GM10266 (cell line): ENCODE measurements at regions not wholly inside any gene's neighbourhood (a gene's known extent, or its start where the extent isn't known, plus 50 kb on each side); places are given as distances from the start of the nearest gene placed in this dataset.
"Not testable (repeated sequence)": the region's sequence is repeated elsewhere in the genome, so short reads cannot be mapped to it uniquely, and the experiment has no call there.

Experiments used
- DNase-seq: peaks from one replicate; pipeline ENCODE4 v3.0.0; 2012; ENCODE audit errors: extremely low spot score
- CTCF ChIP-seq: IDR thresholded peaks from 2 replicates; pipeline ENCODE4 v1.5.1; 2012; ENCODE audit warnings: mild to moderate bottlenecking, low read depth; ENCODE audit not compliant: control insufficient read depth, insufficient read depth; ENCODE audit errors: missing control alignments

- DNase-seq, result no peak
- TF ChIP-seq CTCF, result no peak
Measured at GRCh38 chr12:89278169-89278568, 74.1 kb downstream of the DUSP6 start.

- TF ChIP-seq CTCF, result no peak
Measured at GRCh38 chr12:89276860-89277259, 75.4 kb downstream of the DUSP6 start.

GRCh38 chr12:89273525-89273924 lies 78.8 kb downstream of the DUSP6 start:
- TF ChIP-seq CTCF, result no peak
- DNase-seq, result no peak

More at GRCh38 chr12:89276860-89277259, 75.4 kb downstream of the DUSP6 start:
- DNase-seq, result no peak

- DNase-seq, result no peak
- no peak for TF ChIP-seq CTCF
Measured at GRCh38 chr12:89270548-89270947, 81.8 kb downstream of the DUSP6 start.

GRCh38 chr12:89269174-89269573 lies 83.1 kb downstream of the DUSP6 start:
- DNase-seq, result no peak
- no peak for TF ChIP-seq CTCF

GRCh38 chr12:89267404-89267803 lies 84.9 kb downstream of the DUSP6 start:
- DNase-seq, result no peak
- TF ChIP-seq CTCF, result no peak

GRCh38 chr12:89266574-89267188 lies 85.6 kb downstream of the DUSP6 start:
- DNase-seq, result not testable (repeated sequence)

- DNase-seq, result no peak
- no peak for TF ChIP-seq CTCF
Measured at GRCh38 chr12:89264837-89265236, 87.5 kb downstream of the DUSP6 start.
